T-helper 2 cell treated with Interferon-gamma antibody and Interleukin-4, amounts not matched to agents 5 μg/mL and 100 μg/mL, for 36 hours (primary cell): ENCODE measurements at regions not wholly inside any gene's neighbourhood (a gene's known extent, or its start where the extent isn't known, plus 50 kb on each side); places are given as distances from the start of the nearest gene placed in this dataset.

Source experiments
- DNase-seq: peaks from one replicate; pipeline ENCODE4 v3.0.0; 2021; ENCODE audit warnings: low spot score
- H3K27ac Mint-ChIP-seq: one replicate; pipeline ENCODE4 v1.8.0; 2021; ENCODE audit warnings: mild to moderate bottlenecking, mixed read lengths
- H3K27me3 Mint-ChIP-seq: one replicate; pipeline ENCODE4 v1.8.0; 2021; ENCODE audit warnings: low read depth, mixed read lengths
- H3K36me3 Mint-ChIP-seq: one replicate; pipeline ENCODE4 v1.8.0; 2021; ENCODE audit warnings: low read depth, mixed read lengths
- H3K4me1 Mint-ChIP-seq: one replicate; pipeline ENCODE4 v1.8.0; 2021; ENCODE audit warnings: low read depth, mixed read lengths
- H3K4me3 Mint-ChIP-seq: one replicate; pipeline ENCODE4 v1.8.0; 2022; ENCODE audit warnings: mild to moderate bottlenecking, moderate library complexity, mixed read lengths
- H3K9me3 Mint-ChIP-seq: one replicate; pipeline ENCODE4 v1.8.0; 2021; ENCODE audit warnings: mixed read lengths

DNA sequence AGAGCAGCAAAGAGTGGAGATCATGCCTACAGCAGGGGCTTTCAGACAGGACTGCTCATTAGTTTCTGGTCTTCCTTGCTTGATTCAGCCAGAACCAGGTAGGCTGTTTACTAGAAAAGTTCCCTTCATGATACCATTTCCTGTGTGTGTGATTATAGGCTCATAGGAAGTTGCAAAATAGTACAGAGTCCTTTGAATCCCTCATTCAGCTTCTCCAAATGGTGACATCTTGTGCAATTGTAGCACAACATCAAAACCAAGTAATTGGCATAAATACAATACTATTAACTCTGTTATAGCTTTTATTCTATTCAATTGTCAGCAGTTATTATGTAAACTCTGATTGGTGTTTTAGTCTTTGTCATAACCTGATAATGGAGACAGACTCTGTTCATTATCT is 347.3 kb upstream of the CDH4 start:
- no peaks in the 10 kb centered on the region for H3K27me3 Mint-ChIP-seq

DNA sequence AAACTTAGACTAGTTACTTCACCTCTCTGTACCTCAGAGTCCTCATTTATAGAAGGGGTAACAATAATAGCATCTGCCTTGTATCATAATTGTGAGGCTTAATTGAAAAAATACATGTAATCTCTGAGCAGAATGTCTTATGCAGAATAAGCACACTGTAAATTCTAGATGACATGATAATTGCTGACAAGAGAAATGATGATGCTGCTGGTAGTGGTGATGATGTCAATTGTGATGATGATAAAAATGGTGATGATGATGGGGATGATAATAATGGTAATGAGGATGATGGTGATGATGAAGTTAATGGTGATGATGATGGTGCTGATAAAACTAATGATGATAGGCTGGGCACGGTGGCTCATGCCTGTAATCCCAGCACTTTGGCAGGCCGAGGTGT is 346.1 kb upstream of the CDH4 start:
- no peaks in the 10 kb centered on the region for H3K27me3 Mint-ChIP-seq
- no peak overlapping the region for H3K4me3 Mint-ChIP-seq
- H3K36me3 Mint-ChIP-seq = no peaks in the 10 kb centered on the region
- no peak for DNase-seq
- peaks cover 12% of the 10 kb centered on the region for H3K9me3 Mint-ChIP-seq
- no peak overlapping the region for H3K27ac Mint-ChIP-seq
- no peaks in the 10 kb centered on the region for H3K4me1 Mint-ChIP-seq

More for the DNA sequence above, 347.3 kb upstream of the CDH4 start:
- DNase-seq = no peak
- Mint-ChIP-seq H3K27ac (no peak overlapping the region), H3K36me3 (no peaks in the 10 kb centered on the region), H3K9me3 (peaks cover 7% of the 10 kb centered on the region), H3K4me1 (no peaks in the 10 kb centered on the region), H3K4me3 (no peak overlapping the region)

DNA sequence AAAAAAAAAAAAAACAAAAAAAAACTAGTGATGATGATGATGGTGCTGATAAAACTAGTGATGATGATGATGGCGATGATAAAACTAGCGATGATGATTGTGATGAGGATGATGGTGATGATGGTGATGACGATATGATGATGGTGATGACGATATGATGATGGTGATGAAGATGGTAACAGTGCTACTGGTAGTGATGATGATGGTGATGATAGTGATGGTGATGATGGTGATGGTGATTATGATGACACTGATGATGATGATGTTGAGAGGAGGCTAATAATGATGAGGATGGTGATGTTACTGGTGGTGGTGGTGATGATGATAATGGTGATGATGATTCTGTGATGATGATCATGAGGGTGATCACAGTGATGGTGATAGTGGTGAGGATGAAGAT is 345.5 kb upstream of the CDH4 start:
- no peak overlapping the region for H3K4me3 Mint-ChIP-seq
- H3K9me3 Mint-ChIP-seq = peaks cover 12% of the 10 kb centered on the region
- no peaks in the 10 kb centered on the region for H3K36me3 Mint-ChIP-seq
- DNase-seq = no peak
- H3K27ac Mint-ChIP-seq = no peak overlapping the region
- H3K4me1 Mint-ChIP-seq = no peaks in the 10 kb centered on the region
- no peaks in the 10 kb centered on the region for H3K27me3 Mint-ChIP-seq

DNA sequence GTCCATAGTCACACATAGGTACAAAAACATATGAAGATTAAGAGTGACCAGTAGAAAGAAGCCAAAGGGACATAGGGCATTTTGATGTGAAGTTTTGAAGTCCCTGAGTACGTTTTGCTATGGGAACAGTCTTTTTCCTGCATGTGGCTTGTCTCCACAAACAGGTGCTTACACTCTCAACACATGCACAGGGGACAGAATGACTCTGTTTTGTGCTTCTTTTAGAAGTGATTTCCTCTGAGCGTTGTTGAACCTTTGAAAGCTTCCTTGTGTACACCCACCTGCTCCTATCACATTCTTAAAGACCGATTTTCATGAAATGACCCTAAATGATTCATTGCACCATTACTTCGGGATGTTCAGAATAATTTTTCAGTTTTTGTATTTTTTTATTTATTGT is 338.8 kb upstream of the CDH4 start:
- H3K9me3 Mint-ChIP-seq = peaks cover 9% of the 10 kb centered on the region
- H3K36me3 Mint-ChIP-seq = no peaks in the 10 kb centered on the region
- no peak for DNase-seq
- no peak overlapping the region for H3K4me3 Mint-ChIP-seq
- H3K27ac Mint-ChIP-seq = no peak overlapping the region
- H3K4me1 Mint-ChIP-seq = no peaks in the 10 kb centered on the region
- H3K27me3 Mint-ChIP-seq = no peaks in the 10 kb centered on the region

DNA sequence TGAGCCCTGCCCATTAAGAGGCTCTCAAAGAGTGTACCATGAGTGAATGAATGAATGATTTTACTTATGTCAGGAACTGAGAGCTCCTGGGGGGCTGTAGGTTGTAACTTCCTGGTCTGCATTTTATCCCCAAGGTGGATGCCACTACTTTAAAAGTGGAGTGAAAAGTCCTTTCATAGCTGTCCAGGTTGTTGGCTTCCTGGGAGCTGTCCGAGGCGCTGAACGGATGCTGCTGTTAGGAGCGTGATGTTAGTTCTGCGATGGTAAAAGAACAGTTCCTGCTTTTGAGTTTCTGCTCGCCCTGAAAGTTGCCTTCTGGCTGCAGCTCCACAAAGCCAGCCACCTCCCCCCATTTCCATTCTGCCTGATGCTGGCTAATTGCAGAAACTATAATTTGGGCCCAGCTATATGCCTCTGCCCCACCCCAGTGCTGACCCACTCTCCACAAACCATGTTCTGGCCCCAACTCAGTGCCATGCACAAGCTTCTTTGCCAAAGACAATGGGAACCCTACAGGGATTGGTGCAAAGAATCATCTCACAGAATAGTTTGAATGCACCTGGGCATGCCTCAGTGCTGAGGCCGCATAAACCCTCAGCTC is 330.9 kb upstream of the CDH4 start:
- Mint-ChIP-seq H3K27ac (no peak overlapping the region), H3K27me3 (no peaks in the 10 kb centered on the region), H3K4me3 (no peak overlapping the region), H3K36me3 (no peaks in the 10 kb centered on the region), H3K9me3 (peaks cover 3% of the 10 kb centered on the region), H3K4me1 (no peaks in the 10 kb centered on the region)
- no peak for DNase-seq

DNA sequence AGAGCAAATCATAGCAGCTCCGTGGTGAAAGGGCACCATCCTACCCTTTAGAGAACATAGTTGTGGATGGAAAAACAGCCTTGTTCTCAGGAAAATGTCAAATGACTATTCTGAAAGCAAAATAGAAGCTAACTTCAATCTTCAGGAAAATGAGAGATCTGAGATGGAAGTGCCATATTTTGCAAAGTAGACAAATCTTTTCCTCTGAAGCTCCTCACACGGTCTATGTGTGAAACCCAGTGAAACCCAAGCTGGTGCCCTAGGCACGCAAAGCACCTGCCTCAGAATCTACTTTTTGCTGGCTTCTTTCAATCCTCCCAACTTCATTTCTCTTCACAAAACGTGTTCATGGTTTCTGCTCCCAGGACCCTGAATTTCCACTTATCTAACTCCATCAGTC is 325.2 kb upstream of the CDH4 start:
- Mint-ChIP-seq H3K27ac (no peak overlapping the region), H3K36me3 (no peaks in the 10 kb centered on the region), H3K27me3 (no peaks in the 10 kb centered on the region), H3K4me3 (no peak overlapping the region), H3K4me1 (no peaks in the 10 kb centered on the region), H3K9me3 (no peaks in the 10 kb centered on the region)
- DNase-seq = no peak

DNA sequence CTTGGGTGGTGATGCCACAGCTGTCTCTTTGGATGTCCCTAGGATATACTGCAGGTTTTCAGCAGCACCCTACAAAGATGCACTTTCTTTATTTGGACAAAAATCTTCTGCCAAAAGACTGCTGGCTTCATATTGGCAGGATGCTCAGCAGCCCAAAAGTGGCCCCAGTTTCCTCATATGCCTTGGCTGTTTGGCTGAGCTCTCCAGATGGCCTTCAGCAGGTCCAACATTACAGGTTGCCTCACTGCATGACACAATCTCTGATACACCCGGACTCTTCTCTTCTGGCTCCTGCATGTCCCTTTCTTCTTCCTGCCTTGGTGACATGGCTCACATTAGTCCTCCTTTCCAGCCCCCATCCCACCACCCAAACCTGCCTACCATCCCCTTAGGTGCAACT is 323.7 kb upstream of the CDH4 start:
- peaks cover 3% of the 10 kb centered on the region for H3K9me3 Mint-ChIP-seq
- H3K4me3 Mint-ChIP-seq = no peak overlapping the region
- no peaks in the 10 kb centered on the region for H3K36me3 Mint-ChIP-seq
- no peak for DNase-seq
- H3K27ac Mint-ChIP-seq = no peak overlapping the region
- no peaks in the 10 kb centered on the region for H3K27me3 Mint-ChIP-seq
- no peaks in the 10 kb centered on the region for H3K4me1 Mint-ChIP-seq

DNA sequence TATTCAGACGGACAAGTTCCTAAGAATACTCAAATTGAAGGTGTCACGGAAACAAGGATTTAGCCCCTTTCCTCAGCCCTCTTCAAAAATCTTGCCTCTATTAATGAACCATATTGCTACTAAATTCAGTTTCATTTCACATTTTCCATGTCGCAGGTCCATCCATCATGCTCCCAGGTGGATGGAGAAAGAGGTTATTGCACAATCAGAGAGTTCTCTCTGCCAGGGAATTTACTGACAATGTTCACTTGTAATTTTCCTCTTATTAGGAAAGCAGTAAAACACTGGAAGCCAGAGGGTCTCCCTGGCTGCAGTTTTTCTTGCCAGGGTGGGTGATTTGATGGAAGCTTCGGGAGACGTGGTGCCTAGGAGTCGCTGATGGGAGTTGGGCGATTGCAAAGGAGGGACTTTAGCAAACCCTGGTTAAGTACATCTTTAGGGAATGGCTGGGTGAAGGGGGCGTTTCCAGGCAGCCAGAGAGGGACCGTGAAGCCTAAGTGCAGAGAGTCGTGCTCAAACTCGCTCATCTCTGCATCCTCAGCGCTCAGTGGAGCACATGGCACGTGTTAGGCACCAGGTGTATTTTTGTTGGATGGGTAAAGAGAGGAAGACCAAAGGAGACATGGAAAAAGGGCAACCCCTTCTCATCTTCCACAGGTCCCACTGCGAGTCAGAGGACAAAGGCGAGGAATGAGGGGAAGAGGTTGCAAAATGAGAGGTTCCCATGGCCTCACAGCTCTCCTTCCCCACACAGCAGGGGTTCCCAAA is 321.9 kb upstream of the CDH4 start:
- Mint-ChIP-seq H3K27ac (no peak overlapping the region), H3K27me3 (no peaks in the 10 kb centered on the region), H3K4me3 (no peak overlapping the region), H3K4me1 (no peaks in the 10 kb centered on the region), H3K9me3 (peaks cover 3% of the 10 kb centered on the region), H3K36me3 (no peaks in the 10 kb centered on the region)
- DNase-seq = no peak

DNA sequence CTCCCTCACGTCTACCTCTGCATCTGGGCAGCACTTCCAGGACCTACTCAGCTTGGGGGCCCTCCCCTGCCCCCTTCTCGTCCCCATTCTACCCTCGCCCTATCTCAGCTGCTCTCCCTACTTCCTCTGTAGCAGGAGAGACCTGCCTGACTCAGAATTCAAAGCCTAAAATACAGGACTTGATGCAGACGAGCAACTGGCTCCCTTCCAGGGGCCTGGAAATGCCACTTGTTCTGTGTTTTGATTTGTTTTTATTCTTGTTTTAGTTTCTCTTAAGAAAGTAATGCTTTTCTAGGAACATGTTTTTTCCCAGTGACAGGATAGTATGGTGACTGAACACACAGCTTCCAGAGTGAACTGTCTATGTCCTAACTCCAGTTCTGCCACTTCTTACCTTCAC is 320.4 kb upstream of the CDH4 start:
- no peaks in the 10 kb centered on the region for H3K4me1 Mint-ChIP-seq

DNA sequence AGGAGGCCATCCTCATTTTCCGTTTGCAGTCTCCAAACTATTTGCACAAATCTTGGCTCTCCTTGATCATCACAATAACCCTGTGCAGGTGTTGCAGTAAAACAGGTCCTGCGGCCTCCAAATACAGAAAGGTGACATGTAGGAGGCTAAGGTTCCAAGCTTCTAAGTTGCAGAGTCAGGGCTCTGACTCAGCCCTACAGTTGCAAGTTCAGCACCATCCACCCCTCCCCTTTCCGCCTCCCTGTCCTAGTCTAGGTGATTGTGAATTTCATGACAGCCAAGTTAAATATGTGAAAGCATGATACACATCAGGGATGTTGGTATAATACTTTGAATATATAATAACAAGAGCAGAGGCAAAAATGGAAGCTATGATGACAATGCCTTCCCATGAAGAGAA is 317.3 kb upstream of the CDH4 start:
- H3K4me1 Mint-ChIP-seq = no peaks in the 10 kb centered on the region
- H3K4me3 Mint-ChIP-seq = no peak overlapping the region
- DNase-seq = no peak
- no peaks in the 10 kb centered on the region for H3K27me3 Mint-ChIP-seq
- H3K36me3 Mint-ChIP-seq = no peaks in the 10 kb centered on the region
- H3K9me3 Mint-ChIP-seq = peaks cover 3% of the 10 kb centered on the region
- H3K27ac Mint-ChIP-seq = no peak overlapping the region

More for the DNA sequence above, 320.4 kb upstream of the CDH4 start:
- peaks cover 3% of the 10 kb centered on the region for H3K9me3 Mint-ChIP-seq
- no peak overlapping the region for H3K4me3 Mint-ChIP-seq
- no peaks in the 10 kb centered on the region for H3K36me3 Mint-ChIP-seq
- H3K27ac Mint-ChIP-seq = no peak overlapping the region
- no peak for DNase-seq
- H3K27me3 Mint-ChIP-seq = no peaks in the 10 kb centered on the region

DNA sequence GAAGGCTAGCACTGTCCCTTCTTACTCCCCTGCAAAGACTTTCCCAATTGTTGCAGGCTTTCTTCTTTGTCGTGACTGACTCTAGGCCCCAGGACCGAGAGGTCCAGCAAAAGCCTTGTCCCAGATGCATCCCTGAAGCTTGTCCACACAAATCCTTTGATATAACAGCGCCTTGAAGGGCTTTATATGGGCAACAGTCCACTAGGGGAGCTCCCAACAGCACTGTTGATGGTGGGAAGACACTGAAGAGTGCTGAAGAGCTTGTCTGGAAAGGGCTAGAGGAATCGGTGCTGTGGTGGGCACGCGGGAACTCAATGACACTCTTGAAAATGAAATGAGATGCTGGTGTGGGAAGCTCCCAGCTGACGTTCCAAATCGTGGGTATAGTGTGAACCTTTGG is 316.1 kb upstream of the CDH4 start:
- Mint-ChIP-seq H3K27ac (no peak overlapping the region), H3K9me3 (peaks cover 3% of the 10 kb centered on the region), H3K27me3 (no peaks in the 10 kb centered on the region), H3K36me3 (no peaks in the 10 kb centered on the region), H3K4me1 (no peaks in the 10 kb centered on the region), H3K4me3 (no peak overlapping the region)
- DNase-seq = no peak

DNA sequence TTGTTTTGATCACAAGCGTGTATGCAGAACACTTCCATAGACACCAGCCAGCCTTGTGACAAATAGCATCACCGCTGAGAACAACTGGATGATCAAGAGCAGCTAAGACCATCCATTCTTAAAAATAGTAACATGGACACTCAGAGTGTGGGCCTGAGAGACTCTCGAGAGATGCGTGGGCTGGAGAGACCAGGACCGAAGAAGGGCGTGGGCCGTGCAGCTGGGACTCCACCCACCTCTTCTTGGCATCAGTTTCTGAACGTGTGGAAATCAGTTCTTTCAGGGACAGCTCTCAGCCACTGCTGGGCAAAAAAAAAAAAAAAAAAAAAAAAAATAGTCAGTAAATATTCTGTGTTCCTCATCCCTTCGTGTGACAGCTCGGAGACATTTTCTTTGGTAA is 314.5 kb upstream of the CDH4 start:
- Mint-ChIP-seq H3K27ac (no peak overlapping the region), H3K36me3 (no peaks in the 10 kb centered on the region), H3K9me3 (peaks cover under 1% of the 10 kb centered on the region), H3K4me1 (no peaks in the 10 kb centered on the region), H3K4me3 (no peak overlapping the region), H3K27me3 (no peaks in the 10 kb centered on the region)
- DNase-seq = no peak

DNA sequence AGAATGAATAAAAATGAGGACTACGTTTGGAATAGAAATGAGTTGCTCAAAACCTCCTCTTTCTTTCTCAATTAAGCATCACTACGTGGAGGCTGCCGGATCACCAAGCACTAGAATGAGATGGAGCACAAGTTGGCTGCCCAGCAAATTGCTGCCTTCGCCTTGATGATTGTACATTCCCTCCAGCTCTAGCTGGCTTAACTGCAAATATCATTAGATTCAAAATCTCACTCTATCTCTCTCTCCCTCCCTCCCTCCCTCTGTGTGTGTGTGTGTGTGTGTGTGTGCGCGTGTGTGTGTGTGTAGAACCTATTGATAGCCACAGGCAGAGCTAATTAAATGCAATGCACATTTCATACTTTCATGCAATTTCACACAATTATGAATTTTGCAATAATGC is 310.7 kb upstream of the CDH4 start:
- no peak for DNase-seq
- H3K27me3 Mint-ChIP-seq = no peaks in the 10 kb centered on the region
- no peak overlapping the region for H3K4me3 Mint-ChIP-seq
- no peak overlapping the region for H3K27ac Mint-ChIP-seq
- H3K4me1 Mint-ChIP-seq = no peaks in the 10 kb centered on the region
- H3K36me3 Mint-ChIP-seq = no peaks in the 10 kb centered on the region
- no peaks in the 10 kb centered on the region for H3K9me3 Mint-ChIP-seq

DNA sequence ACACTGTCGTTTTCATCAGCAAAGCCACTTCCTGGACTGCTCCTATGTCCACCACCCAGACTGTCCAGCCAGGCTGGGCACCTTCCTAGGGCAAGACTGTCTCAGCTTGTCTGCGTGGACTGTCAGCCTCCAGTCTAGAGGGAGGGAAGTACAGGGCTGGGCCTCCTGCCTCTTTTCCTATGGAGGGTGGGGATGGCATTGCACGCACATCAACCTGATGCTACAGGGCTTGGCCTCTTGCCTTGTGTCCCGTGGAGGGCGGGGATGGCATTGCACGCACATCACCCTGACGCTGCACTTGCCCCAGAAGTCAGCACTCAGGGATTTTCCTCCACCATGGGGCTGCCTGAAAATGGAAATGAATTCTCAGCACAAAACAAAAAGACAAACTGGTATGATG is 304.2 kb upstream of the CDH4 start:
- H3K4me1 Mint-ChIP-seq = no peaks in the 10 kb centered on the region
- H3K4me3 Mint-ChIP-seq = no peak overlapping the region
- H3K27ac Mint-ChIP-seq = no peak overlapping the region
- no peaks in the 10 kb centered on the region for H3K9me3 Mint-ChIP-seq
- no peaks in the 10 kb centered on the region for H3K27me3 Mint-ChIP-seq
- no peaks in the 10 kb centered on the region for H3K36me3 Mint-ChIP-seq
- no peak for DNase-seq

DNA sequence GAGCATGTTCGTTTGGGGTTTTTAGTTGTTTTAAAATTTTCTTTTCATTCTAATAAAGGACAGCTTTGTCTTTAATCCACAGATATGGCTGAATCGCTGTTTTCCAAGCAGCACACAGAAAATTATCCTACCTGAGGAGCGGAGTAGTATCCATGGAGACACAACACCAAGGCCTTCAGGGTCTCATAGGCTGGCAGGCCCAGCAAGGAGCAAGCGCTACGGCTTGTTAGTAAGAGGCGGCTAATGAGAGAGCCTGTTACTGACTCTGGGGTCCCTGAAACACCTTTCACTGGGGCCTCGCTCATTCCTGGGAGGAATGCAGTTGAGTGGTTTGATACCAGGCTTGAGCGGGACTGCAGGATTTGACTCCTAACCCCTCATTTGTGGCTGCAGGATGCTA is 303.8 kb upstream of the CDH4 start:
- Mint-ChIP-seq H3K9me3 (no peaks in the 10 kb centered on the region), H3K36me3 (no peaks in the 10 kb centered on the region)

More for the DNA sequence above, 303.8 kb upstream of the CDH4 start:
- DNase-seq = no peak
- Mint-ChIP-seq H3K4me1 (no peaks in the 10 kb centered on the region), H3K4me3 (no peak overlapping the region), H3K27ac (no peak overlapping the region), H3K27me3 (no peaks in the 10 kb centered on the region)
